ENCODE measurements at regions not wholly inside any gene's neighbourhood (a gene's known extent, or its start where the extent isn't known, plus 50 kb on each side); places are given as distances from the start of the nearest gene placed in this dataset.

DNA sequence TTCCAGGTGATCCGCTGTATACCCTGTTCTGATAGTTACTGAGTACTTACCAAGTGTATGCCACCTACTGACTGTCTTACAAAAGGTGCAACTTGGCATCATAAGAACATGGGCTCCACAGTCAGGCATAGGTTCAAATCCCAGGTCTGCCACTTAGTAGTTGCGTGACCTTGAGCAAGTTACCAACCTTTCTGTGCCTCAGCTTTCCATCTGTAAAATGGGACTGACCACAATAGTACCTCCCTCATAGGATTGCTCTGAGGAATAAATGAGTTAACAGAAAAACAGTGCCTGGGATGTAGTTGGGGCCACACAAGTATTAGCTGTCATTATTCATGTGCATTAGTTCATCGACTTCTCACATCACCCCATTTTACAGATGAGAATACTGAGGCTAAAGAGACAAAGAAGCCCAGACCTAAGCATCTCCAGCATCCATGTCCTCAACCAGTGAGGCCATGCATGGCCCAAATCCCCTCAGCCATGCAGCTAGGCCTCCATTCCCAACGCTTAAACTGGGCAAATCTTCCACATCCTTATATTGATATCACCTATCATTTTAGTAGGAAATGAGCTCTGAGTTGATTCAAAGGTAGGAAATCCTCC lies 51.3 kb upstream of the UBE2L5 start:
- DNase-seq (ENCODE audit: extremely low spot score), result no peak
- POLR2A ChIA-PET, result no interaction called here
- TF ChIP-seq FOXK2 (IDR thresholded peaks at IDR 0.05) (no peak), HDGF (IDR thresholded peaks at IDR 0.05; ENCODE audit: borderline replicate concordance) (no peak), SP1 (IDR thresholded peaks at IDR 0.05) (no peak), TARDBP (IDR thresholded peaks at IDR 0.05) (no peak), ZNF384 (IDR thresholded peaks at IDR 0.05) (no peak), BHLHE40 (IDR thresholded peaks at IDR 0.05; ENCODE audit: borderline replicate concordance) (no peak), ELF4 (IDR thresholded peaks at IDR 0.05) (no peak), SUZ12 (IDR thresholded peaks at IDR 0.05) (no peak), L3MBTL2 (conservative IDR thresholded peaks at IDR 0.05) (no peak), LEF1 (IDR thresholded peaks at IDR 0.05; ENCODE audit: borderline replicate concordance) (no peak), CTBP1 (IDR thresholded peaks at IDR 0.05; ENCODE audit: borderline replicate concordance) (no peak), NFRKB (IDR thresholded peaks at IDR 0.05) (no peak), ARNT (IDR thresholded peaks at IDR 0.05) (no peak), FOXA1 (IDR thresholded peaks at IDR 0.05) (no peak), FOXM1 (IDR thresholded peaks at IDR 0.05; ENCODE audit: borderline replicate concordance) (no peak)
- TF ChIP-seq, protein P1, sequence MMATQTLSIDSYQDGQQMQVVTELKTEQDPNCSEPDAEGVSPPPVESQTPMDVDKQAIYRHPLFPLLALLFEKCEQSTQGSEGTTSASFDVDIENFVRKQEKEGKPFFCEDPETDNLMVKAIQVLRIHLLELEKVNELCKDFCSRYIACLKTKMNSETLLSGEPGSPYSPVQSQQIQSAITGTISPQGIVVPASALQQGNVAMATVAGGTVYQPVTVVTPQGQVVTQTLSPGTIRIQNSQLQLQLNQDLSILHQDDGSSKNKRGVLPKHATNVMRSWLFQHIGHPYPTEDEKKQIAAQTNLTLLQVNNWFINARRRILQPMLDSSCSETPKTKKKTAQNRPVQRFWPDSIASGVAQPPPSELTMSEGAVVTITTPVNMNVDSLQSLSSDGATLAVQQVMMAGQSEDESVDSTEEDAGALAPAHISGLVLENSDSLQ (IDR thresholded peaks at IDR 0.05), result no peak
- CTCF ChIA-PET, result no interaction called here

DNA sequence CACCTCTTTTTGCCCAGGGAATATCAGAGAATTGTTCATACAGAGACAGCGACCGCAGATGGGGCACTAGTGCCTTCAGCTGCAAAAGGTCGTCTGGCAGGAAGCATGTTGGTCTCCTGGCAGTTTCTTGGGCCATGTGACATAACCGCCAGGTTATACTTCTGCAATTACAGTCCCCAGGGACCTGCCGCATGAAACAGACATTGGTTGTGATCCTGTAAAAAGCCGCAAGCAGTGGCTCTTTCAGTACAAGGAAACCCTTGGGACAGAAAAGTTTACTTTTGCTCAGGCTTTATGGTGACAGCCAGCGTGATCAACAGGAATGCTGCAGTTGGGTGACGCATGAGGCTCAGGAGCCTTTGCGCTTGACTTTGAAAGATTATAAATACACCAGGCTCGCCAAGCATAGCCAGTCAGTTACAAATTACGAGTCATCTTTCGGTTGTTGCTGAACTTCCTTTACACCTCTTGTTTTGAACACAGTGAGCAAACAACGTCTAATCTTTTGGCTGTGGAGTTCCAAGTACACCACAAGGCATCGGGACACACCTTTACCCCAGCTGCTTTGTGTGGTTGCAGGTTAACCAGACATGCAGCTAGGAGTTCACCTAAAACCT lies 50.5 kb upstream of the UBE2L5 start:
- ChIA-PET POLR2A (no interaction called here), CTCF (no interaction called here)
- DNase-seq (ENCODE audit: extremely low spot score), result no peak
- TF ChIP-seq ARNT (IDR thresholded peaks at IDR 0.05) (no peak), SP1 (IDR thresholded peaks at IDR 0.05) (no peak)
